CD14-positive monocyte (primary cell): ENCODE measurements at regions not wholly inside any gene's neighbourhood (a gene's known extent, or its start where the extent isn't known, plus 50 kb on each side); places are given as distances from the start of the nearest gene placed in this dataset.

Source experiments
- DNase-seq, 3 donors: peaks; one replicate each; pipeline ENCODE4 v3.0.0-alpha.2; 2011 to 2022
- H2AFZ ChIP-seq: 2 replicates; pipeline ENCODE4 v1.6.0; 2012; ENCODE audit warnings: mild to moderate bottlenecking, low read depth, low read length, inconsistent platforms; ENCODE audit not compliant: insufficient read depth, poor library complexity, severe bottlenecking
- H3K27ac ChIP-seq, 2 donors: 1 replicate in 1 of 2; 2 replicates in 1 of 2; pipeline ENCODE4 v1.5.1; 2012 to 2013; ENCODE audit warnings: low read length in 2 of 2, control low read depth in 1 of 2, inconsistent platforms in 1 of 2, low read depth in 1 of 2, mild to moderate bottlenecking in 1 of 2
- H3K27me3 ChIP-seq, 2 donors: one replicate each; pipeline versions ENCODE4 v1.6.0 to v1.6.1; 2011 to 2013; ENCODE audit warnings: low read length in 2 of 2; ENCODE audit not compliant: control insufficient read depth in 2 of 2, insufficient read depth in 2 of 2
- H3K36me3 ChIP-seq, 2 donors: replicated peaks in 1 of 2; 1 replicate in 1 of 2; 2 replicates in 1 of 2; pipeline versions ENCODE4 v1.5.1 to v1.6.1; 2012 to 2013; ENCODE audit warnings: low read length in 2 of 2, control low read depth in 1 of 2, inconsistent platforms in 1 of 2, mild to moderate bottlenecking in 1 of 2; ENCODE audit not compliant: insufficient read depth in 2 of 2, control insufficient read depth in 1 of 2
- H3K4me1 ChIP-seq, 2 donors: 1 replicate in 1 of 2; 2 replicates in 1 of 2; pipeline versions ENCODE4 v1.5.1 to v1.6.1; 2012 to 2013; ENCODE audit warnings: low read length in 2 of 2, control low read depth in 1 of 2, inconsistent platforms in 1 of 2, mild to moderate bottlenecking in 1 of 2, moderate library complexity in 1 of 2; ENCODE audit not compliant: insufficient read depth in 2 of 2, control insufficient read depth in 1 of 2
- H3K4me2 ChIP-seq: replicated peaks from 2 replicates; pipeline ENCODE3; 2012; ENCODE audit warnings: low read length, moderate library complexity, mild to moderate bottlenecking; ENCODE audit not compliant: poor library complexity, severe bottlenecking; ENCODE audit errors: extremely low read depth
- H3K4me3 ChIP-seq, 3 experiments: fragments of 200-600 bp in 1 of 3; sonication (generic) in 1 of 3; replicated peaks in 1 of 3; 1 replicate in 2 of 3; 2 replicates in 1 of 3; pipeline ENCODE4 v1.5.1; 2011 to 2013; ENCODE audit warnings: low read length in 3 of 3, mild to moderate bottlenecking in 3 of 3, control low read depth in 2 of 3, low read depth in 2 of 3, inconsistent platforms in 1 of 3, moderate library complexity in 1 of 3
- H3K79me2 ChIP-seq: 2 replicates; pipeline ENCODE4 v1.6.0; 2012; ENCODE audit warnings: mild to moderate bottlenecking, control low read depth, inconsistent platforms, low read length, moderate library complexity; ENCODE audit not compliant: insufficient read depth
- H3K9ac ChIP-seq: 2 replicates; pipeline ENCODE4 v1.6.0; 2017; ENCODE audit warnings: low read length, mild to moderate bottlenecking; ENCODE audit not compliant: insufficient read depth, poor library complexity, severe bottlenecking
- H3K9me3 ChIP-seq, 2 donors: replicated peaks in 1 of 2; 1 replicate in 1 of 2; 2 replicates in 1 of 2; pipeline versions ENCODE4 v1.5.1 to v1.6.1; 2012 to 2013; ENCODE audit warnings: low read length in 2 of 2, control low read depth in 1 of 2; ENCODE audit not compliant: control insufficient read depth in 1 of 2, insufficient read depth in 1 of 2
- H4K20me1 ChIP-seq: 2 replicates; pipeline ENCODE4 v1.6.0; 2012; ENCODE audit warnings: mild to moderate bottlenecking, low read length, control low read depth, moderate library complexity; ENCODE audit not compliant: insufficient read depth
- H3K27ac Mint-ChIP-seq, 7 donors: one replicate each; pipeline ENCODE4 v1.8.0; 2020; ENCODE audit warnings: mild to moderate bottlenecking in 7 of 7, mixed read lengths in 7 of 7, moderate library complexity in 6 of 7, inconsistent platforms in 2 of 7
- H3K27me3 Mint-ChIP-seq, 3 donors: one replicate each; pipeline ENCODE4 v1.8.0; 2021 to 2022; ENCODE audit warnings: low read depth in 3 of 3, mild to moderate bottlenecking in 3 of 3, mixed read lengths in 3 of 3, moderate library complexity in 3 of 3, inconsistent platforms in 1 of 3
- H3K36me3 Mint-ChIP-seq, 2 donors: one replicate each; pipeline ENCODE4 v1.8.0; 2020; ENCODE audit warnings: mixed read lengths in 2 of 2, inconsistent platforms in 1 of 2, mild to moderate bottlenecking in 1 of 2
- H3K4me1 Mint-ChIP-seq: one replicate; pipeline ENCODE4 v1.8.0; 2020; ENCODE audit warnings: mild to moderate bottlenecking, mixed read lengths
- H3K4me3 Mint-ChIP-seq, 2 donors: one replicate each; pipeline ENCODE4 v1.8.0; 2020; ENCODE audit warnings: mild to moderate bottlenecking in 2 of 2, mixed read lengths in 2 of 2, moderate library complexity in 1 of 2
- H3K9me3 Mint-ChIP-seq, 7 donors: one replicate each; pipeline ENCODE4 v1.8.0; 2020 to 2022; ENCODE audit warnings: mixed read lengths in 7 of 7, mild to moderate bottlenecking in 6 of 7, moderate library complexity in 6 of 7, inconsistent platforms in 2 of 7
- WGBS: methylation state at CpG from one replicate; pipeline ENCODE4 v1.1.5; 2013; ENCODE audit warnings: missing lambda C conversion rate; ENCODE audit not compliant: insufficient coverage; 5-methylcytosine and 5-hydroxymethylcytosine counted together
- intact Hi-C, 2 donors: fragments of 100-400 bp; cut with micrococcal nuclease; formaldehyde crosslinking; loops; one replicate each; pipeline versions ENCODE4 v1.15.0 to v1.15.1; 2023
- TF ChIP-seq, protein P1 (sequence below): fragments of 200-600 bp; IDR thresholded peaks from one replicate; pipeline ENCODE4 v1.8.0; 2022; ENCODE audit warnings: antibody characterized with exemption, mild to moderate bottlenecking

DNA sequence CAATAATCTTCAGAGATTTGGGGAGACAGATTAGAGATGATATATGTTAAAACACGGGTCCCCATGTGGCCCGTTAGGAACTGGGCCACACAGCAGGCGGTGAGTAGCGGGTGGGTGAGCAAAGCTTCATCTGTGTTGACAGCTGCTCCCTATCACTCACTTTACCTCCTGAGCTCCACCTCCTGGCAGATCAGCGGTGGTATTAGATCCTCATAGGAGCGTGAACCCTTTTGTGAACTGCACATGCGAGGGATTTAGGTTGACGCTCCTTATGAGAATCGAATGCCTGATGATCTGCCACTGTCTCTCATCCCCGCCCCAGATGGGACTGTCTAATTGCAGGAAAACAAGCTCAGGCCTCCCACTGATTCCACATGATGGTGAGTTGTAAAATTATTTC lies 560.4 kb upstream of the AMELY start:
- H3K4me3 ChIP-seq = no peak overlapping the region
- WGBS = no CpG with 5 or more reads among the region's 10 CpGs
- no peak overlapping the region for H3K27ac ChIP-seq
- no peaks in the 10 kb centered on the region for H3K36me3 ChIP-seq
- H3K4me2 ChIP-seq = no peak overlapping the region
- H4K20me1 ChIP-seq = no peaks in the 10 kb centered on the region
- Mint-ChIP-seq H3K4me1 (peaks cover 5% of the 10 kb centered on the region), H3K27ac (no peak overlapping the region), H3K27me3 (peaks cover 0 to 3% (median 0%) of the 10 kb centered on the region in 3 donors), H3K4me3 (no peak overlapping the region), H3K9me3 (peaks cover 0 to 2% (median 0%) of the 10 kb centered on the region in 7 donors), H3K36me3 (no peaks in the 10 kb centered on the region)
- intact Hi-C loops = no loop called here
- H3K79me2 ChIP-seq = no peaks in the 10 kb centered on the region
- no peak overlapping the region for H2AFZ ChIP-seq
- H3K27me3 ChIP-seq = no peaks in the 10 kb centered on the region
- TF ChIP-seq, protein P1, sequence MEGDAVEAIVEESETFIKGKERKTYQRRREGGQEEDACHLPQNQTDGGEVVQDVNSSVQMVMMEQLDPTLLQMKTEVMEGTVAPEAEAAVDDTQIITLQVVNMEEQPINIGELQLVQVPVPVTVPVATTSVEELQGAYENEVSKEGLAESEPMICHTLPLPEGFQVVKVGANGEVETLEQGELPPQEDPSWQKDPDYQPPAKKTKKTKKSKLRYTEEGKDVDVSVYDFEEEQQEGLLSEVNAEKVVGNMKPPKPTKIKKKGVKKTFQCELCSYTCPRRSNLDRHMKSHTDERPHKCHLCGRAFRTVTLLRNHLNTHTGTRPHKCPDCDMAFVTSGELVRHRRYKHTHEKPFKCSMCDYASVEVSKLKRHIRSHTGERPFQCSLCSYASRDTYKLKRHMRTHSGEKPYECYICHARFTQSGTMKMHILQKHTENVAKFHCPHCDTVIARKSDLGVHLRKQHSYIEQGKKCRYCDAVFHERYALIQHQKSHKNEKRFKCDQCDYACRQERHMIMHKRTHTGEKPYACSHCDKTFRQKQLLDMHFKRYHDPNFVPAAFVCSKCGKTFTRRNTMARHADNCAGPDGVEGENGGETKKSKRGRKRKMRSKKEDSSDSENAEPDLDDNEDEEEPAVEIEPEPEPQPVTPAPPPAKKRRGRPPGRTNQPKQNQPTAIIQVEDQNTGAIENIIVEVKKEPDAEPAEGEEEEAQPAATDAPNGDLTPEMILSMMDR = no peak
- H3K4me1 ChIP-seq = no peaks in the 10 kb centered on the region
- no peak for DNase-seq
- H3K9me3 ChIP-seq = no peaks in the 10 kb centered on the region
- H3K9ac ChIP-seq = no peak overlapping the region

DNA sequence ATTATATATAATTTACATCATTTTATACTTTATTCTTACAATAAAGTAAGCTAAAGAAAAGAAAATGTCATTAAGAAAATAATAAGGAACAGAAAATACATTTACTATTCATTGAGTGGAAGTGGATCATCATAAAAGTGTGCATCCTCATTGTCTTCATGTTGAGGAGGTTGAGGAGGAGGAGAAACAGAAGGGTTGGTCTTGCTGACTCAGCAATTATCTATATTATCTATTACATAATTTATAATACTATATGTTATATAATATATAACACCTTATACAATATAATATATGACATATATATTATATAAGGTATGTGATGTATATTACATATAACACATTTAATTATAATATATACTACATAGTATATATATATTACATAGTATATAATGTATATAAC lies 558.5 kb upstream of the AMELY start:
- H3K9me3 Mint-ChIP-seq = peaks cover 0 to 3% (median 0%) of the 10 kb centered on the region in 7 donors
- no peak overlapping the region for H3K27ac Mint-ChIP-seq
- no peak overlapping the region for H3K4me3 Mint-ChIP-seq
- H4K20me1 ChIP-seq = no peaks in the 10 kb centered on the region
- H3K27me3 Mint-ChIP-seq = peaks cover 0 to 9% (median 0%) of the 10 kb centered on the region in 3 donors
- DNase-seq = no peak
- intact Hi-C loops = no loop called here
- no peak overlapping the region for H3K4me2 ChIP-seq
- H3K79me2 ChIP-seq = no peaks in the 10 kb centered on the region
- TF ChIP-seq, protein P1 = no peak
- no peaks in the 10 kb centered on the region for H3K9me3 ChIP-seq
- no peaks in the 10 kb centered on the region for H3K4me1 ChIP-seq
- peaks cover 5% of the 10 kb centered on the region for H3K4me1 Mint-ChIP-seq
- H2AFZ ChIP-seq = no peak overlapping the region
- no peak overlapping the region for H3K9ac ChIP-seq
- H3K36me3 Mint-ChIP-seq = no peaks in the 10 kb centered on the region
- H3K27me3 ChIP-seq = no peaks in the 10 kb centered on the region
- no peaks in the 10 kb centered on the region for H3K36me3 ChIP-seq
- no peak overlapping the region for H3K4me3 ChIP-seq
- no peak overlapping the region for H3K27ac ChIP-seq
